ENCODE measurements at regions not wholly inside any gene's neighbourhood (a gene's known extent, or its start where the extent isn't known, plus 50 kb on each side); places are given as distances from the start of the nearest gene placed in this dataset.

DNA sequence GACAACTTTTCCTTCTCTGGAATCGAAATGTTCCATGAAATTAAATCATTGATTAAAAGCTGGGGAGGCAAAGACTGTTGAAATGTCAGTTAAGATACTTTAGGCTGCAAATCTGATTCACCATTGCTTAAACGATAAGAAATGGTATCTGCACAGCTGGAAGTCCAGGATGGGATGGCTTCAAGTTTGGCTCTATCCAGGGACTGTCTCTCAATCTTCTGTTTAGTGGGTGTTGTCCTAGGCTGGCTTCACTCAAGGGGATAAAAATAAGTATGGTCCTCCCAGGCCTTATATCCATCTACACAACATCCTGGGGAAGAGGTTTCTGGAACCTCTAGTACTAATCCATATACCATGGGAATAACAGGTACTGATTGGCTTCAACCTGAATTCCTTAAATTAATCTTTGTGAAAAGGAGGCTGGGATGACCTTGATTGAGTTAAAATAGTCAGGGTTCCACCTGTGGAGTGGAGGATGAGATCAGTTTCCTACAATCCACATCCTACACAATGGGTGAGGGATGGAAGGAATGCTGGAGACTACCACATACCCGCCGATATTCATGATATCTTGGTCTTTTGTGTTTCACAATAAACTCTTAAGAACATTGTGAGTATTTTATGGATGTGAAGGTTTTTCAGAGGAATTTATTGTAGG lies 156.0 kb upstream of the L3MBTL4 start:
- TF ChIP-seq ZNF7 (CRISPR knock-in tag; IDR thresholded peaks at IDR 0.05) (no peak), ASH2L (IDR thresholded peaks at IDR 0.05; ENCODE audit: insufficient read length, low read depth, low read length) (no peak)
- TF ChIP-seq, protein P1, sequence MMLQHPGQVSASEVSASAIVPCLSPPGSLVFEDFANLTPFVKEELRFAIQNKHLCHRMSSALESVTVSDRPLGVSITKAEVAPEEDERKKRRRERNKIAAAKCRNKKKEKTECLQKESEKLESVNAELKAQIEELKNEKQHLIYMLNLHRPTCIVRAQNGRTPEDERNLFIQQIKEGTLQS (CRISPR knock-in tag; IDR thresholded peaks at IDR 0.05) = no peak
